ENCODE measurements at regions not wholly inside any gene's neighbourhood (a gene's known extent, or its start where the extent isn't known, plus 50 kb on each side); places are given as distances from the start of the nearest gene placed in this dataset.

DNA sequence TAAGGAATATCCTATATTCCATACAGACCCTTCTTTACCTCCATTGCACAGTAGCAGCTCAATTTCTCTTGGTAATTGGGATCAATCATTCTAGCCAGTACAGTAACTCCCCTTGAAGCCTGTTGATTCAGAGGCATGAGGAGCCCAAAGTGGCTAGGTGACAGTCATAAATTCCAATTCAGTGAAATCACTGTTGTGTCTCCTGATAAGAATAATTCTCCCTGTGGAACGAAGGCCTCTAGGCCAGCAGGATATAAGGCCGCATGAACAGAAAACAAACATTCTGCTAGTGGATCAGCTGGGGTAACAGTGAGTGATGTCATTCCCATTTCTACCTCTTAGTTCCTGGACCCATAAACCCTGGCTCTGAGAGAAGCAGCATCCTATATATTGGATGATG is 696.3 kb downstream of the NR2F2 start:
- no peak for DNase-seq (ENCODE audit: low read depth in 2 of 2)

DNA sequence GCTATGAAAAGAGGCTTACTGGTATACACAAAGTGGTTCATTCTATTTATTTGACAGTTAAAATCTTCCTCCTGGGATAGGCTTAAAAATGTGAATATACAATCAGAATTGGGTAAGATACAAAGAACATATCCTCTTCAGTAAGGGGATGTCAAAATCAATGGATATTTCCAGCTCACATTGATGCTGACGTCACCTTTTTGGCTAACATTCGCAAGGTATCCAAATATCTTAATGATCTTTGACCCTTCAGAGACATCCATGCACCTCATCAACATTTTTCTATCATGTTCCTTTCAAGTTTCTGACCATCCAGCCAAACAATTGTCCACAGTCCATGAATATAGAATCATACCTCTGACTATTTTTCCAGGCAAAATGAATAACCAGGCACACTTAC is 697.3 kb downstream of the NR2F2 start:
- no peak for DNase-seq (ENCODE audit: low read depth in 2 of 2)

DNA sequence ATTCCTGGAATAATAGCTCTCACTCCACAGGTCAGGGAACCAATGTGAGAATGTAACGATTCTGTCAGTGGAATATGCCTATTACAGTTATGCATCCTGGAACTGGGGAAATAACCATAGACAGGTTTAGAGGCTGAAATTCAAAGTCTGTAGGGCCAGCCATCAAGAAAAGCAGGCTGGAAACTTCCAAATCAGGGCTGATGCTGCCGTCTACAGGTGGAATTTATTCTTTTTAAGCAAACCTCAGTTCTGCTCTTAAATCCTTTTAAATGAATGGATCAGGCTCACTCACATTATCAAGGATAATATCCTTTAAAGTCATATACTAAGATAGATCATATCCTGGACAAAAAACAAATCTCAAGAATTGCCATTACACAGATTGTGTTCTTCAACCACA is 699.8 kb downstream of the NR2F2 start:
- DNase-seq (ENCODE audit: low read depth in 2 of 2), result no peak

DNA sequence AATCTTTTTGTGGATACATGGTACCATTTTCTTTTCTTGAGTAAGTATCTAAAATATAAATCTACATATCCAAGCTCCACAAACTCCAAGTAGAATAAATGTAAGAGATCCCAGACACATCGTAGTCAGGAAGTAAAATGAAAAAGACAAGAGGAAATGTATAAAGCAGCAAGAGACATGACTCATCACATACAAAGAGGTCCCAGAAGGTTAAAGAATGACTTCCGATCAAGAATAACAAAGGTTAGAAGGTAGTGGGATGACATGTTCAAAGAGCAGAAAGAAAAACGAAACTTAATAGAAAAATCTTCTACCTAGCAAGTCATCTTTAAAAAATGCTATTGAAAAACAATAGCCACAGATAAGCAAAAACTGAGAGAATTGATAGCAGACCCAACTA is 705.8 kb downstream of the NR2F2 start:
- DNase-seq (ENCODE audit: low read depth in 2 of 2), result no peak

DNA sequence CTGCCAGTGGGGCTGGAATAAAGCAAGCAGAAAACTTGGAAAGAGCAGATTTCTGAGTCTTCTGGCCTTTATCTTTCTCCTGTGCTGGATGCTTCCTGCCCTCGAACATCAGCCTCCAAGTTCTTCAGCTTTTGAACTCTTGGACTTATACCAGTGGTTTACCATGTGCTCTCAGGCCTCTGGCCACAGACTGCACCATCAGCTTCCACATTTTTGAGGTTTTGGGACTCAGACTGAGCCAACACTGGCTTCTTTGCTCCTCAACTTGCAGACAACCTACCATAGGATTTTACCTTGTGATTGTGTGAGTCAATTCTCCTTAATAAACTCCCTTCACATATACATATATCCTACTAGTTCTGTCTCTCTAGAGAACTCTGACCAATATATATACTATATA is 706.6 kb downstream of the NR2F2 start:
- no peak for DNase-seq (ENCODE audit: low read depth in 2 of 2)

DNA sequence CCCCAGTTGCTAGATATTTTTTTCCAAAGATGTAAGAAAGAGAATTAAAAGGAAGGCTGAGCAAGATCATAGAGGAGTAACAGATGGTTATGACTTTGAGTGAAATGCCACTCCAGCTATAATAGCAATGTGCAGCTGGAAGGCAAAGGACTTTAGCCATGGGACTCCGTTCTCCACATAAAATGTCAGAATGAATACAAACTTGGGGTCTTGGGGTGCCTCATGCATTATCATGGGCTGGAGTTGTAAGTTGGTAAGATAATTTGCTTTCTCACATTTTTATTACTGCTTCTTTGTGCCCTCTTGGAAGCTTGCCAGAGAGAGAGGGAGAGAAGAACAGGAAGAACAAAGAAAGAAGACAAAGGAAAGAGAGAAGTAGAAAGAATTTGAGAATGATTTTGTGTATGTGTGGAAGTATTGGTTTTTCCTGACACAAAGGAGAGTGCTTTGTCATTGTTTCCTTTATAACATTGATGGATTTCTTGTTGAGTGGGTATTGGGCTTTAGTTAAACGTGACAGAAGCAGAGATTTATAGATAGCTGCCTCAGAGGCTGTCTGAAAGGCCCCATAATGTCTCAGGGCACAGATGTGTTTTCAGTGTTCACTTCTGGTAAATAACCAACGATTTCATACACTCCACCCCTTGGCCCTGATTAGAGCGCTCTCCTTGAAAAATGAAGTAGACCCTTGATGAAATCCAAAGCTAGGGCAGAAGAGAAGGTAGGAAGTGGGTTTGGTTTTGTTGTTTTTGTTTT is 715.3 kb downstream of the NR2F2 start:
- no peak for DNase-seq (ENCODE audit: low read depth in 2 of 2)

DNA sequence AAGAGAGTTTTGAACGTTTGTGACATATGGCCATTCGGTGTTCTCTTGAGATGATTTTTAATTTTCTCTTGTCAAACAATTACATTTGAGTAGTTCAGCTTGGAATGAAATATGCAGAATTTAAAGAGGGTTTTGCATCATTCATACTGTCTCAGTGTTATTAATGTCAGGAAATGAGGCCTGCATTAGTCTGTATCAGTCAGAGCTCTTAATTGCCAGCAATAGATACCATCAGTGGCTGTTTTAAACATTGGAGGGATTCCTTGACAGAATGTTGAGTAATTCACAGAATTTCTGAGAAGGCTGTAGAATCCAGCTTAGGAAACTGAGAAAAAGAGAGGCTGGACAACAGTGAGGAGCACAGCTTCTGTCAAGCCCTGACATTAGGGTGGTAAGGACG is 722.0 kb downstream of the NR2F2 start:
- DNase-seq (ENCODE audit: low read depth in 2 of 2), result no peak

DNA sequence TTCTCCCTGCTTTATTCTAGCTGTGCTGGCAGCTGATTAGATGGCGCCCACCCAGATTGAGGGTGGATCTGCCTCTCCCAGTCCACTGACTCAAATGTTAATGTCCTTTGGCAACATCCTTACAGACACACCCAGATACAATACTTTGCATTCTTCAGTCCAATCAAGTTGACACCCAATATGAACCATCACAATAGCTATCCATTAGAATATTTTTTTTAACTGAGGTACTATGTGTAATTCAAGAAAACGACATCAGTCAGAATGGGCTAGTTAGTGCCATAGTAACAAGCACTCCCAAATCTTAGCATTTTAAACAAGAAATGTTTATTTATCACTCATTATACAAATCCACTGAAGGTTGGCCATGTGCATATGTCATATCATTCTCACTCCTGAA is 723.1 kb downstream of the NR2F2 start:
- DNase-seq (ENCODE audit: low read depth in 2 of 2), result no peak

DNA sequence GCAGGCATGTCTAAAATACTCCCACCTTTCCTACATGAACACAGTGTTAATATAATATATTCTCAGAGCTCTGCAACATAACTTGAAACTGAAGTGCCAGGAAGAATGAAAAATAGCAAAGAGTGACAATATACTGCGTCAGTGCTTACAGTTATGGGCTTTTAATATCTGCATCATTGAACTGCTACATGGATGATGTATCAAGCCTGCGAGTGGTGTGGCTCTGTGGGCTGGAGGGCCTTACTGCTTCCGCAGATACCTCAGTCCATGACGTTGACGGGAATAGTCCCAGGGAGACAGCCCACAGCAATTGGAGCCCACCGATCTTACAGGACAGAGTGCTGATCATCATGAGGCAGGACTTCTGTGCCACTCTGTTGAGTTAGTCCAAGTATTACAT is 727.0 kb downstream of the NR2F2 start:
- no peak for DNase-seq (ENCODE audit: low read depth in 2 of 2)

DNA sequence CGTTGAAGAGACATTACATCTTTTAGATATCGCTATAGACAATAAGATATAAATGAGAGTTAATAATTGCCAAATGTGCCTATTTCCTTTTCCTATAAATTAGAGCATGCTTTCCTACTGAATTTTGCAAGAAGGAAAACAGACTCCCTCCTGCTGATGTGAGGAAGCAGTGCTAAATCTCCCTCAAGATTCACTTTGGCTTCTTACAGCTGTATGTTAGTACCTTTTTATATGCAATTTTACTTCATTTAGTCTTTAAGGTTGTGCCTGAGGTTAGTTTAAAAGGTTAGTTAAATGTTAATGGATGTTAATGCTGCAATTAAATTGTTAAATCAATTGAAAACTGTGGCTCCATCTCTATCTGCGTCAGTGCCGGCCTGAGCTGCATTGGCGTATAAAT is 728.8 kb downstream of the NR2F2 start:
- DNase-seq (ENCODE audit: low read depth in 2 of 2), result no peak

DNA sequence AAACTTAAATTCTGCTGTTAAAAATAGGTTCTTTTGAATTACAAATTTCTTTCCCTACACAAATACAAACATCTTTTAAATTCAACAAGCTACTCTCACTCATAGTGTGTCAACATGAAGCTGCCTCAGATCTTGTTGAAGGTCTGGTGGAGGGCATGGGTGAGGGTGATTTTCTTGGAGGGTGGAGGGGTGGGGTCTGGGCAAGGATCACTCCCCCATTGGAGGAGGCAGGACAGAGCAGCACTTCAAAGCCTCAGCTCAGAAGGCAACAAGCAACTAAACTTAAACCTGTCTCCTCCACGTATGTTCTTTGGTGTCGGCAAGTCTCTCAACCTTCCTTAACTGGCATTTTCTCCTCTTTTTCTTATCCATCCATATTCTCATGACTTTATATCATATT is 730.9 kb downstream of the NR2F2 start:
- no peak for DNase-seq (ENCODE audit: low read depth in 2 of 2)

DNA sequence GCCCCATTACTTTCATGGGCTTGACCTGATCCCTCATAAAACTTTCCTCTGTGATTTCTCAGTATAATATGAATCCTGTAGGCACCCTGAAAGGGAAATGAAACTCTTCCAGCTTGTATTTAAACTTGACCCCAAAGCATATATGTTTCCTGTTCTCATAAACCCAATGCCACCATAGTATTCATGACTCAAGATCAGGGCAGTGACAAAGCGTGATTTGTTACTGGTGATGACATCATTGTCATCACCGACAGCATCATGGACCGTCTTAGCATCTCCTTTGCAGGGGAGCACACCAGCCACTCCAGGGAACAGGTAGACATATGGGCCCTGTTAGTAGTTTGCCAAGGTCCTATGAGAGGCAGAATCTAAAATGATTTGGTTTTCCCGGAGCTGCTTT is 741.2 kb downstream of the NR2F2 start:
- DNase-seq (ENCODE audit: low read depth in 2 of 2), result no peak

DNA sequence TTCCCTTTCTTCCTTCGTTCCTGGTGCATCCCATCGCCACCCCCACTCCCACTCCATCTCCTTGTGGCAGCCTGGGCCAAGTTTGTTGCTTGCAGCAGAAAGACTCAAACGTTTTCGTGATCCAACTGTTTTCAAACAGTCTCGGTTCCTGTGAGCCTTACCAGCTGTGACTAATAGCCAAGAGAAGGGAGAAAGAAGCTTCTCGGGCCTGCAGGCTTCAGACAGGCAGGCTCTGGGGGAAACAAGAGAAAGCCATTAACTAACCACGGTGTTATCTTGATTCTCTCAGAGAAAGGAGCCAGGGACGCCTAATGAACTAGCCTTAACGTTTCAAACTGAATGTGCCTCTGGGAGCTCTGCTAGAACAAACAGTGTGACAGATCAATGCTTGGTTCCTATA is 742.0 kb downstream of the NR2F2 start:
- DNase-seq (ENCODE audit: low read depth in 2 of 2), result no peak

DNA sequence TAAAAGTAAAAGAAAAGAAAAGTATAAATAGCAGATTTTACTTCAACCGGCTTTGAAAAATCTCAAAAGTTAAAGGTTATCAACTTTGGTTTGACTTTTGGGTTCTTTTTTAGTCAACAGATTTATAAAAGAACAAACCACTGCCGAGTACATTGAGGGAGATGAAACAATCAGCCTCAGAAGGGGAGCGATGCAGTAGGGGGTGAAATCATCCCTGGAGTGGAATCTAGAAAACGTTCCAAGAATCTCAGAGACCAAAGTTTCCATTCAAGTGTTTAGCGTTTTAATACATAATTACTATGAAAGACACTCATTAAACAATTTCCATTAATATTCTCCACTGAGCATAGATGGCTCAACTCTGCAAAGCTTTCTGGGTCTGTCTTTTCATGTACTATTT is 745.5 kb downstream of the NR2F2 start:
- DNase-seq (ENCODE audit: low read depth in 2 of 2), result no peak

DNA sequence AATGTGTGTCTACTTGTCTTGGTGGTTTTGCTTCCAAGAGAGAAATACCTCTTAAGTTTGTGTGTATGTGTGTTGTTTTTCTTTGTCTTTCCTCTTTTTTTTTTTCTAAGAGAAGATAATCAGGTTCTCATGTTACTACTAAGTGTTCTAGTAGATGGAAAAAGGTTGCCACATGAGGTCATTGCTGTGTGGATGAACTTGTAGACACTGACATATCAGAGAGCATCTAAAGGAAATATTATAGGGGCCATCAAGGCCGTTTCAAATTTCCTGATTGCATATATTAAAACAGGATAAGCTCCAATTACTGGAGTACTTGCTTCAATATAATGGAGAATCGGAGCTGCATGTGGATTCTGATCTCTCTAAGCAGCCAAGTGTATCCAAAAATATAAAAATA is 747.5 kb downstream of the NR2F2 start:
- no peak for DNase-seq (ENCODE audit: low read depth in 2 of 2)

DNA sequence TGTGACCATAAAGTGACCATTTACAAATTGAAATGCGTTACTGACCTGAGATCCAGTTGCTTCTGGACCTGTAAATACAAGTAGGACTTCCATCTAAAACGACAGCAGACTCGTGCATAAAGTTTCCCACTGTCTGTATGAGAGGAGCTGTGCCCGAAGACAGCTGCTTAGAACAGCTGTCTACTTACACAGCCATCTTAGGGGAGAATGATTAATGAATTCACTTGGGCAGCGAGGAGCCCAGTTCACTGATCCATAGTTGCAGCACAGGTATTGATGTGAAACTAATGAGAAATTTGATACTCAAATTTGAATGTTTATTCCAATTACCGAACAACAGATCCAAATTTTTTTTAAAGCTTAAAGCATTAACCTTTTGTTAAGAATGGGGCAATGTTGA is 748.1 kb downstream of the NR2F2 start:
- no peak for DNase-seq (ENCODE audit: low read depth in 2 of 2)

DNA sequence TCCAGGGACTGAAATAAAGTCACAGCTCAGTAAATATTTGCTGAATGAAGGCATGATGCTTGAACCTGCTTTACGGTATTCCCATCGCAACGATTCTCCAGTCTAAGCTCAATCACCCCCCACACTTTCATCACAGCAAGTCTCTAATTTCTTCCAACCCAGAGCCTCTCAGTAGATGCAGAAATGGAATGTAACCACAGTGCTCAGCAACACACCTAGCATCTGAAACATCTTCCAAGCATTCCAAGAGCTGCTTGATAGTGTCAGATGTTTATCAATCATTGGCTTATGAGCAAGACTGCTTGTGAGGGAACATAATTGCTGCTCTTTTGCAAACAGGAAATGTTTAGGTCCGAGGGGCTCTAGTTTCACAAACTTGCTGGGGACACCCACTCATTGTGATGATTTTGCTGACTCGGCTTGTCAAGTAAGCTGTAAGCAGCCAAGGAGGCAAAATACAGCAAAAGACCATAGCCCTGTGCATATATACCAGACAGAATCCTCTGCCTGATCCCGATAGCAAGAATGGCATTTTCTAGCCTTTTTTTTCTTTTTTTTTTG is 751.2 kb downstream of the NR2F2 start:
- no peak for DNase-seq (ENCODE audit: low read depth in 2 of 2)

DNA sequence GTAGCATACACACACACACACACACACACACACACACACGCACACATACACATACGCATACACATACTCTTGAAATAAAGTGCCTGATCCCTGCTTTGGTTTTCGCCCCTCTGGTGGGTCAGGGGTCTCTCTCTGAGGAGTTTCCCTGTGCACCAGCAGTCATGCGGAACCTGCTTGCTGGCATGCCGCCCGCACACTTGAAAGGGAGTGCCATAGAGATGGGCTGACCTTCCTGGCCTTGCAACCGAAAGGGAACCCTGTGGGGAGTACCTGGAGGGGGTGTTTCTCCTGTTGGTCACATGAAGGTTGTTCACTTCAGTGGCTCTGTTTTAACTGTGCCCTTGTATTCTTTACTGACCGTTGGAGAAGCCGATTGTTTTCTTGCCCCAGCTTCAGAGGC is 752.3 kb downstream of the NR2F2 start:
- DNase-seq (ENCODE audit: low read depth in 2 of 2), result no peak

DNA sequence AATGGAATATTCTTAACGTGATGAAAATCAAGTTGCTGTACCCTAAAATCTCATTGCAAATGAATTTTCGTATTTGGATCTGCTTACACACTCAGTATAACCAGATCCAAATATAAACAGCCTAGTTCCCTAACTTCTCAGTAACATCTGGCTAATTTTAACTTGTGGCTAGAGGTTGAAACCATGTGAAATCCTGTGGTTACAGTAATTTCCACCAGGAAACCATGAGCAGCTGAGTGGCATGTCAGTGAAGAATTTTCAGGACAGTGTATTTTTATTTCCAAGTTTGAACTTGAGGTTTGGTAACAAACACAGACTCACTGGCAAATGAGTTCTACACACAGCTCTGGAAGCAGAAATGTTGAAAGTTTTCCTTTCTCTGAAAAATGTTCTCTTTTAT is 754.1 kb downstream of the NR2F2 start:
- no peak for DNase-seq (ENCODE audit: low read depth in 2 of 2)

DNA sequence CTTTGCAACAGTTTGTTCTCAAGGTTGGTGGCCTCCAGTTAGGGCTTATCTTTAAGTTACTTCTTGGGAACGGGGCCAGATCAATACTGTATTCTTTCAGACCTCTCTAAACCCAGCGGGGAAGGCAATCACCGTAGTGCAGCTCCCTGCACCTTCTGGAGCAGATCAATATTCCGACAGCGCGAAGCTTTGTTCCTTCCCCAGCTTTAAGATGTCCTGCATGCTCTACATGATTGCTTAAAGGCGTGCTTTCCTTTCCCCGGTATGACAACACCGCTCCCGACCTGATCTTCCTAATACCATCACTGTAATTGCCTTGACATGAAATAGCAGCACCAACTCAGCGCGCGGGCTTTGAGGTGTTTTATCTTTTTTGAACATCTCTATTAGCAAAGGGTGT is 755.2 kb downstream of the NR2F2 start:
- DNase-seq (ENCODE audit: low read depth in 2 of 2), result no peak

DNA sequence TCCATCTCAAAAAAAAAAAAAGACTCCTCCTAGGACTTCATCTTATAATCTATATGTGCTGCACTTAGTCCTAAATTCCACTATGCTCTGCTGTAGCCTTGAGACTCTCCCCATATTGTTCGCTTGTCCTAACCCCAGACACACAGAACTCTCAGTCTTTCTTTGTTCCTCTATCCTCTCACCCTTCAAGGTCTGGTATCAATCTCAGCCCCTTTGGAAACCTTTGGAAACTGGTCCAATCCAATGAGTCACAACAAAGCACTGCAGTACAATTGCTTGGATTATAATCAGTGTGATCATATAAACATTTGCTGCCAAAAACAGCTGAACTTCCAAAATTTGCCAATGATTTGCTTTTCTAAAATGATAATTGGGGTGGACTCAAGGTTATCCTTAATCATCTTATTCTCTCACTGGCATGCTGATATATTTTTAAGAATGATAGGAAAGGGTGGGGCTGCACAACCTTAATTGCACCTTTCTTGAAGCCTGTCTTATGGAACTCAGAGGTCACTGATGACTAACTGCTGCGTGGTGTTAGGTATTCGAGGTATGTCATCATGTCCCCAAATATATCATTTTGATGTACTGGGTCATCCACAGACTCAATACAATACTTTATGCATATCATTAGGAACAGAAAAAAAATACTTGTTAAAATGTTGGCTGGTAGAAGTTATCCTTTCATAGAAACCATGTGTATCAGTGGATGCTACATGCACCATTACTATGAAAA is 756.7 kb downstream of the NR2F2 start:
- DNase-seq (ENCODE audit: low read depth in 2 of 2), result no peak

DNA sequence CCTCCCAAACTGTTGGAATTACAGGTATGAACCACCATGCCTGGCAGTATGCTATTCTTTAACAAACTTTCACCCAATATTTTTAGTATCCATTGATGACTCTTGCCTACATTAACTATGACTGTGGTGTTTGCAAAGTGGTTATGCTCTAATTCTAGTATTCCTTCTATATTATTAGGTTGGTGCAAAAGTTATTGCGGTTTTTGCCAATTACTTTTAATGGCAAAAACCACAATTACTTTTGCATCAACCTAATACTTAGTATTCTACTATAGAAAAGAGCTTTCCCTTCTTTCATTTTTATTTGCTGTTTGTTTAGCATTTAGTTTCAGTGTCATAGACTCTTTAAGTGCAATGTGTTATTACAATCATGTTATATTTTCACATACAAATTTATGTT is 760.6 kb downstream of the NR2F2 start:
- DNase-seq (ENCODE audit: low read depth in 2 of 2), result no peak

DNA sequence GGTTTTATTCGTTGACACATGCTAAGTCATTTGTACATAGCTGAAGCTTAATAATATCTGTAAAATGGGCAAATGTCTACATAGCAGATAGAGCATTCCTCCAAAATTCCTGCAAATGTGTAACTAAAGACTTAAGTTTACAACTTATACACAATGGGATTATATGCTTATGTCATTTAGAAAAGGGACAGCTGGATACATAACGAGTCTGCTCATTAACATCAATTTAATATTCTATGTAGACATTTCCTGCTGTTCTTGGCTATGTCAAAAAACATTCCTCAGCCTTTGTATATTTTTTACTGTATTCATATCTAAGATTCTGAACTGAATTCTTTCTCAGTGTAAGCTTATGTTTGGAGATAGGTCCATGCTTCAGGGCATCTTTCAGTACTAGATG is 762.2 kb downstream of the NR2F2 start:
- no peak for DNase-seq (ENCODE audit: low read depth in 2 of 2)
